H1 (cell line): ENCODE measurements at regions not wholly inside any gene's neighbourhood (a gene's known extent, or its start where the extent isn't known, plus 50 kb on each side); places are given as distances from the start of the nearest gene placed in this dataset.

Experiments used
- CTCF ChIA-PET: fragments of 300-600 bp; sonication (Branson Sonifier 250); formaldehyde crosslinking; loops from one replicate; lab custom pipeline; 2021; ENCODE audit not compliant: partially characterized antibody; lab: Charles Lee
- POLR2A ChIA-PET: fragments of 300-600 bp; sonication (Branson Sonifier 250); formaldehyde crosslinking; loops from one replicate; lab custom pipeline; 2021; ENCODE audit warnings: inconsistent platforms; ENCODE audit not compliant: partially characterized antibody; lab: Charles Lee
- DNase-seq, 2 experiments: peaks; one replicate each; pipeline versions ENCODE4 v3.0.0 to v3.0.0-alpha.2; 2010 to 2022; ENCODE audit warnings: low spot score in 2 of 2, low read depth in 1 of 2, mixed read lengths in 1 of 2
- FAIRE-seq: peaks from 2 replicates; lab custom pipeline; 2011; peaks lifted over from hg19 to GRCh38; lab: Jason Lieb, UNC
- H2AFZ ChIP-seq: 2 replicates; pipeline ENCODE4 v1.8.1; 2012; ENCODE audit warnings: low read length, inconsistent platforms
- H2AK5ac ChIP-seq: 2 replicates; pipeline ENCODE4 v1.6.1; 2013; ENCODE audit warnings: low read depth, low read length
- H2BK120ac ChIP-seq: replicated peaks from 2 replicates; pipeline ENCODE3; 2013; ENCODE audit warnings: low read depth, low read length, inconsistent platforms
- H2BK12ac ChIP-seq: 2 replicates; pipeline ENCODE4 v1.6.1; 2013; ENCODE audit warnings: low read depth, low read length
- H2BK15ac ChIP-seq: 2 replicates; pipeline ENCODE4 v1.6.1; 2013; ENCODE audit warnings: low read length
- H2BK20ac ChIP-seq: 2 replicates; pipeline ENCODE4 v1.6.1; 2013; ENCODE audit warnings: low read length
- H2BK5ac ChIP-seq: 2 replicates; pipeline ENCODE4 v1.6.1; 2013; ENCODE audit warnings: low read depth, low read length
- H3K14ac ChIP-seq: 2 replicates; pipeline ENCODE4 v1.6.1; 2013; ENCODE audit warnings: inconsistent platforms; ENCODE audit not compliant: insufficient read length
- H3K18ac ChIP-seq: 2 replicates; pipeline ENCODE4 v1.6.1; 2013; ENCODE audit warnings: low read length; ENCODE audit errors: extremely low read depth
- H3K23ac ChIP-seq: 2 replicates; pipeline ENCODE4 v1.6.1; 2013; ENCODE audit warnings: inconsistent platforms; ENCODE audit not compliant: insufficient read length
- H3K23me2 ChIP-seq: 2 replicates; pipeline ENCODE4 v1.6.1; 2013; ENCODE audit warnings: low read depth, low read length
- H3K27ac ChIP-seq: 2 replicates; pipeline ENCODE4 v1.6.1; 2011; ENCODE audit warnings: low read depth, low read length, inconsistent platforms
- H3K27me3 ChIP-seq, 4 experiments: replicated peaks in 1 of 4; 1 replicate in 1 of 4; 2 replicates in 3 of 4; pipeline versions ENCODE4 v1.6.1 to v1.8.1; 2011 to 2013; ENCODE audit warnings: low read length in 3 of 4, mild to moderate bottlenecking in 3 of 4, inconsistent platforms in 2 of 4, mixed read lengths in 2 of 4, moderate library complexity in 1 of 4; ENCODE audit not compliant: control insufficient read depth in 3 of 4, insufficient read depth in 3 of 4; ENCODE audit errors: extremely low read depth in 1 of 4
- H3K36me3 ChIP-seq, 4 experiments: 2 replicates each; pipeline versions ENCODE4 v1.6.1 to v1.8.1; 2011 to 2013; ENCODE audit warnings: mild to moderate bottlenecking in 4 of 4, low read length in 3 of 4, moderate library complexity in 2 of 4, control low read depth in 1 of 4, inconsistent platforms in 1 of 4; ENCODE audit not compliant: insufficient read depth in 4 of 4, control insufficient read depth in 2 of 4
- H3K4ac ChIP-seq: replicated peaks from 2 replicates; pipeline ENCODE3; 2013; ENCODE audit warnings: low read length, low read depth, mixed read lengths, inconsistent platforms; ENCODE audit not compliant: insufficient read length
- H3K4me1 ChIP-seq, 4 experiments: replicated peaks in 1 of 4; 1 replicate in 1 of 4; 2 replicates in 3 of 4; pipeline versions ENCODE4 v1.6.1 to v1.8.1; 2011 to 2013; ENCODE audit warnings: low read length in 3 of 4, inconsistent platforms in 2 of 4, mixed read lengths in 1 of 4; ENCODE audit not compliant: insufficient read depth in 4 of 4, control insufficient read depth in 3 of 4
- H3K4me2 ChIP-seq, 2 experiments: 2 replicates each; pipeline versions ENCODE4 v1.6.1 to v1.8.1; 2011 to 2013; ENCODE audit warnings: low read depth in 2 of 2, low read length in 2 of 2, control low read depth in 1 of 2, inconsistent platforms in 1 of 2, mild to moderate bottlenecking in 1 of 2; ENCODE audit not compliant: insufficient read depth in 1 of 2
- H3K4me3 ChIP-seq, 4 experiments: fragments of 200-600, 300-600 bp in 1 of 4; sonication (generic), shearing (Covaris generic), sonication (Bioruptor Twin) in 1 of 4; 2 replicates each; pipeline versions ENCODE4 v1.5.1 to v1.8.1; 2011 to 2016; ENCODE audit warnings: low read length in 4 of 4, low read depth in 3 of 4, control low read depth in 2 of 4, inconsistent platforms in 2 of 4, mild to moderate bottlenecking in 2 of 4, mixed read lengths in 1 of 4, moderate library complexity in 1 of 4; ENCODE audit not compliant: insufficient read depth in 2 of 4; ENCODE audit errors: extremely low read depth in 1 of 4
- H3K56ac ChIP-seq: replicated peaks from 2 replicates; pipeline ENCODE3; 2013; ENCODE audit warnings: low read depth, mild to moderate bottlenecking, mixed read lengths, low read length, inconsistent platforms; ENCODE audit not compliant: insufficient read length
- H3K79me1 ChIP-seq: 2 replicates; pipeline ENCODE4 v1.6.1; 2013; ENCODE audit warnings: low read depth, low read length, control low read depth
- H3K79me2 ChIP-seq, 2 experiments: 2 replicates each; pipeline versions ENCODE4 v1.6.1 to v1.8.1; 2012 to 2013; ENCODE audit warnings: low read length in 2 of 2, mild to moderate bottlenecking in 2 of 2, inconsistent platforms in 1 of 2; ENCODE audit not compliant: insufficient read depth in 2 of 2, control insufficient read depth in 1 of 2
- H3K9ac ChIP-seq, 4 experiments: replicated peaks in 1 of 4; 1 replicate in 1 of 4; 2 replicates in 3 of 4; pipeline versions ENCODE4 v1.6.1 to v1.8.1; 2011 to 2013; ENCODE audit warnings: low read depth in 3 of 4, low read length in 3 of 4, control low read depth in 2 of 4, mild to moderate bottlenecking in 2 of 4, moderate library complexity in 2 of 4, inconsistent platforms in 1 of 4; ENCODE audit errors: extremely low read depth in 1 of 4
- H3K9me3 ChIP-seq, 2 experiments: 2 replicates each; pipeline versions ENCODE4 v1.6.1 to v1.8.1; 2012 to 2013; ENCODE audit warnings: mild to moderate bottlenecking in 2 of 2, moderate library complexity in 2 of 2, control low read depth in 1 of 2, inconsistent platforms in 1 of 2, low read depth in 1 of 2, low read length in 1 of 2, mixed read lengths in 1 of 2; ENCODE audit not compliant: insufficient read depth in 2 of 2
- H4K20me1 ChIP-seq, 2 experiments: replicated peaks in 1 of 2; 2 replicates each; pipeline versions ENCODE3 to v1.8.1; 2011 to 2013; ENCODE audit warnings: inconsistent platforms in 2 of 2, low read length in 2 of 2, mild to moderate bottlenecking in 1 of 2; ENCODE audit not compliant: insufficient read depth in 2 of 2, control insufficient read depth in 1 of 2
- H4K5ac ChIP-seq: 2 replicates; pipeline ENCODE4 v1.6.1; 2013; ENCODE audit warnings: low read length, low read depth, mixed read lengths, inconsistent platforms; ENCODE audit not compliant: insufficient read length
- H4K8ac ChIP-seq: 2 replicates; pipeline ENCODE4 v1.8.0; 2013; ENCODE audit warnings: mild to moderate bottlenecking, moderate library complexity, low read length, inconsistent platforms; ENCODE audit not compliant: insufficient read depth; ENCODE audit errors: extremely low read depth
- H4K91ac ChIP-seq: replicated peaks from 2 replicates; pipeline ENCODE3; 2013; ENCODE audit warnings: low read length, mixed read lengths, inconsistent platforms; ENCODE audit not compliant: insufficient read length
- TAF7 ChIP-seq: optimal IDR thresholded peaks from 2 replicates; pipeline ENCODE3; 2011; ENCODE audit warnings: low read depth, mild to moderate bottlenecking, inconsistent platforms, low read length, moderate library complexity, borderline replicate concordance
- WGBS, 2 experiments: shearing (Covaris generic) in 1 of 2; methylation state at CpG; one replicate each; pipeline versions ENCODE4 v1.1.6 to v1.1.7; 2013 to 2015; ENCODE audit warnings: low lambda C conversion rate in 2 of 2, mixed read lengths in 2 of 2, inconsistent platforms in 1 of 2, low coverage in 1 of 2, missing lambda C conversion rate in 1 of 2; ENCODE audit not compliant: insufficient replicate concordance in 2 of 2, insufficient coverage in 1 of 2, insufficient read length in 1 of 2; ENCODE audit errors: extremely low coverage in 1 of 2, missing lambda C conversion rate in 1 of 2; 5-methylcytosine and 5-hydroxymethylcytosine counted together
- TF ChIP-seq, protein P1 (sequence below): IDR thresholded peaks from 2 replicates; pipeline ENCODE4 v1.6.1; 2012; ENCODE audit warnings: inconsistent platforms

DNA sequence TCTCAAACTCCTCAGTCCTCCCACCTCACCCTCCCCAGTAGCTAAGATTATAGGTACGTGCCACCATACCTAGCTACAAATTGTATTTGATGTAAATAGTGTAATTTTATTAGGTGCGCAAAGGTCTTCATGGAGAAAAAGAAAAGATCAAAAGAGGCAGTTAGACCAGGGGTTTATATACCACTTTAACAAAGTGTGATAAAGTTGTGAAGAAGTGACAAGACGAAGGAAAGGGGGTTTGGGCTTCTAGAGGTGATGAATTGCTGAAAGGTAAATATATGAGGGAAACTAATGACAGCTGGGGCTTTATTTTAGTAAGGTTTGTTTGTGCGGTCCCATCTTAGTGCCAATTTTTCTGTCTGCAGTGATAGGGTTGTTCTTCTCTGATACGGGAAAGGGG lies 105.3 kb downstream of the CD24 start:
- H3K56ac ChIP-seq = no peak overlapping the region
- H2AK5ac ChIP-seq = no peak overlapping the region
- H3K23ac ChIP-seq = no peak overlapping the region
- no peak overlapping the region for H3K4ac ChIP-seq
- no peaks in the 10 kb centered on the region; a peak in 1 of 8 replicates for H3K36me3 ChIP-seq
- no peak overlapping the region for H3K18ac ChIP-seq
- H4K91ac ChIP-seq = no peak overlapping the region
- no peak overlapping the region for H3K14ac ChIP-seq
- DNase-seq (no peak), FAIRE-seq (no peak)
- H3K4me1 ChIP-seq = peaks cover 4 to 10% (median 6%) of the 10 kb centered on the region in 4 experiments
- H4K20me1 ChIP-seq = no peaks in the 10 kb centered on the region
- no peak overlapping the region for H2BK15ac ChIP-seq
- H3K23me2 ChIP-seq = peaks cover 2% of the 10 kb centered on the region; the same call in 1 of the 2 replicates
- no peaks in the 10 kb centered on the region for H3K27me3 ChIP-seq
- H3K9ac ChIP-seq = no peak overlapping the region
- POLR2A ChIA-PET = no interaction called here
- CTCF ChIA-PET = interaction anchor here (0.6 to 1.2 kb wide), 3 partner anchors 15 to 303 kb away, joined by 3 to 4 read pairs (median 3); no protein-coding TSS in a partner anchor
- no peaks in the 10 kb centered on the region for H3K79me2 ChIP-seq
- no peaks in the 10 kb centered on the region for H3K79me1 ChIP-seq
- no peak overlapping the region for H2BK120ac ChIP-seq
- H4K5ac ChIP-seq = no peak overlapping the region
- no peak overlapping the region for H3K4me2 ChIP-seq
- H2BK12ac ChIP-seq = no peak overlapping the region
- H4K8ac ChIP-seq = no peak overlapping the region
- H3K27ac ChIP-seq = no peak overlapping the region
- no peak overlapping the region for H2AFZ ChIP-seq
- no peak overlapping the region for H3K4me3 ChIP-seq
- no peak overlapping the region for H2BK20ac ChIP-seq
- WGBS, 2 experiments = 90% methylated on average over 5 of the region's 5 CpGs; no CpG with 5 or more reads in 1 of the 2 experiments
- no peak overlapping the region for H2BK5ac ChIP-seq
- peaks cover 8% of the 10 kb centered on the region in 2 experiments; a peak in 3 of 4 replicates for H3K9me3 ChIP-seq
- TF ChIP-seq, protein P1, sequence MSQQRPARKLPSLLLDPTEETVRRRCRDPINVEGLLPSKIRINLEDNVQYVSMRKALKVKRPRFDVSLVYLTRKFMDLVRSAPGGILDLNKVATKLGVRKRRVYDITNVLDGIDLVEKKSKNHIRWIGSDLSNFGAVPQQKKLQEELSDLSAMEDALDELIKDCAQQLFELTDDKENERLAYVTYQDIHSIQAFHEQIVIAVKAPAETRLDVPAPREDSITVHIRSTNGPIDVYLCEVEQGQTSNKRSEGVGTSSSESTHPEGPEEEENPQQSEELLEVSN = no peak
- no peak for TF ChIP-seq TAF7
